H54 (cell line): ENCODE measurements at regions not wholly inside any gene's neighbourhood (a gene's known extent, or its start where the extent isn't known, plus 50 kb on each side); places are given as distances from the start of the nearest gene placed in this dataset.

Experiments
- DNase-seq: peaks from one replicate; pipeline ENCODE4 v3.0.0; 2011; ENCODE audit warnings: low spot score, mixed read lengths; ENCODE audit not compliant: insufficient read length
- FAIRE-seq: peaks from 3 replicates; lab custom pipeline; 2011; peaks lifted over from hg19 to GRCh38; lab: Jason Lieb, UNC
- POLR2A ChIP-seq: IDR thresholded peaks from 2 replicates; pipeline ENCODE4 v1.6.1; 2011; ENCODE audit warnings: low read depth, mild to moderate bottlenecking, low read length

DNA sequence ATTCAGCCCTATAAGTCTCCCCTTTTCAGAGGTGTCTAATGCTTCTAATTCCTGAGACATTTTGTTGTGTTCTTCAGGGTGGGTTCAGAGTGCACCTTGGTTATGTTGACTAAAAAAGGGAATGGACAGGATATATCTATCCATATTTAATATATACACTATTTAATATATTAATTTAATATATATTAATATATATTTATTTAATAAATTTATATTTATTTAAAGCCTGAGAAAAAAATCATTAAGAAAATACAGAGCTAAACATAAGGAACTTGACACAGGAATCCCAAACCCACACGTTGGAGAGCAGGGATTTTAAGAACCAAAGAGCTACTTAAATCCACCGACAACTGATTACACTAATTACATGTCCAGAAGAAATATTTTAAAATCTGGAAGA is 674.2 kb upstream of the KIRREL3 start:
- FAIRE-seq (no peak), DNase-seq (no peak)
- no peak for TF ChIP-seq POLR2A

GRCh38 chr11:127670374-127671119 is 670.0 kb upstream of the KIRREL3 start:
- FAIRE-seq: no peak
- DNase-seq: no peak
- no peak for TF ChIP-seq POLR2A

DNA sequence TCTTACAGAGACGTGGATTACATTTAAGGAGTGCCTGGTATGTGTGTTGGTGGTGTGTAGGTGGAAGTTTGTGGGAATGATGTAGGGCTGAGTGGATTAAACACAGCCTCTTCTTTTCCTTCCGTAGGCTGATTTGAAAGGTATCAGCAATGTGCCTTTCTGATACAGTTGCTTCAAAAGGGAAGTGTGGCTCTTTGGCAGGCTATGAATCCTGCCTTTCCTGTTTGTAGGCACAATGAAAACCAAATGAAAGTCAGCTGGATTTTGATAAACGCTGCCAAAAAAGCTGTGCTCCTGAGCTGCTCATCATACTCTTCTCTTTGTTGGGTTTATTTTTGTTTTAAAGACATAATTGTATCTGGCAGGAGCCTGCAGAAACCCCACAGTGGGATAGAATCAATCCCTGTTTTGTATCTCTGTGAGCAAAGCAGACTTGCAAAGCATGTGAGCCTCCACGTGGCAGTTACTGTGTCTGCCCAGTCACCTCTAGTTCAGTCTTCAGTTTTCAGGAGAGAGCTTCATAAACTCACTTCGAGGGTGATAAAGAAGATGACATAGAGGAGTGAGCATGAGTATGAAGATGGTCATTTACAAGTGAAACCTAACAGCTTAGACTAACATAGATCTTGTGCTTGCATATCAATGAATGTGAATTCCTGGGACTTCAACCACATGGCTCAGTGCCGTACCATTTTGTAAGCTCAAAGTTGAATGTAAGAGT is 655.7 kb upstream of the KIRREL3 start:
- FAIRE-seq (no peak), DNase-seq (no peak)
- no peak for TF ChIP-seq POLR2A

GRCh38 chr11:127653076-127653475 is 652.5 kb upstream of the KIRREL3 start:
- FAIRE-seq: no peak
- TF ChIP-seq POLR2A: no peak
- no peak for DNase-seq

DNA sequence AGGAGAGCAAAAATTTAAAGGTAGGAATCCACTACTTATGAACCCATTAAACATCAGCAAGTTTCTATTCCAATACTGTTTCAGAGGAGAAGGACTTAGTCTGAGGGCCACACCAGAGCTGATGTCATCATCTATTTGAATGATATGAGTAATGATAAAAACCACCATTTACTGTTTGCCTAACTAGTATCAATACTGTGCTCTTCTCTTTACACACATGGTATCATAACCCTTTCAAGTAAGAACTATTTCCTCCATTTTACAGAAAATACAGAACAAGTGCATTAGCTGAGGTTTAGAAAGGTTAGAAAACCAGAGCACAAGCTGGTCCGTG is 651.3 kb upstream of the KIRREL3 start:
- no peak for TF ChIP-seq POLR2A

DNA sequence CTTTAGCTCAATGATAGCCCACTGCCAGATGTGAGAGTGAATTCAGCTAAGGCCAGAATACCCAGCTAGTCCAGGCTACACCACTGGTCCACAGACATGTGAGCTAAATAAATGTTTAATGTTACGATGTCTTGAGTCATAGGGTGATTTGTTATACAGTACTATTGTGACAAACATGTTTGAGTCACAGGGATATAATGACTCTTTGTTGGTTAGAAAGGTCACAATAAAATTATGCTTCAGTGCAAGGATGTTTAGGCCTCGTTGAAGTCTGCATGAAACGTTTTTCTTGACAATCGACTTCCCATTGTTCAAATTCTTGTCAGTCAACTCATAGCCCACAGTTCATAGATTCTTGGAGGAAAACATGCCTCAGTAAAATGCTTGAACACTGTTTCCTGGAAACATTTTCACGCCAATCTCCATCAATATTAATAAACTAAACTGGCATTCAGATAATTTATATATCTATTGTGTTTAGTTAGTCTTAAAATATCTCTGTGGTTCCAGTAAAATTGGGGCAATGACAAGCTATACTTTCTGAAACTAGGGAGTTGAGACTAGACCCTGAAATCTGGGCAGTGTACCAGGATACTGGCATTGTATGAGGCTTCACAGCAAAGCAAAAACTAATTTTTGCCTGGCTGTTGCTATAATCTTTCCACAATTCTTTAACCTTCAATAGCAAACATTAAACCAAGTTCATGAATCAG is 650.8 kb upstream of the KIRREL3 start:
- peak; percentile 95 for FAIRE-seq
- peak; percentile 9 for DNase-seq
- TF ChIP-seq POLR2A: no peak

More for the DNA sequence above, 651.3 kb upstream of the KIRREL3 start:
- no peak for DNase-seq
- no peak for FAIRE-seq

- TF ChIP-seq POLR2A: no peak
- DNase-seq: no peak
- no peak for FAIRE-seq
These were observed 649.4 kb upstream of the KIRREL3 start for GRCh38 chr11:127649958-127650357.

DNA sequence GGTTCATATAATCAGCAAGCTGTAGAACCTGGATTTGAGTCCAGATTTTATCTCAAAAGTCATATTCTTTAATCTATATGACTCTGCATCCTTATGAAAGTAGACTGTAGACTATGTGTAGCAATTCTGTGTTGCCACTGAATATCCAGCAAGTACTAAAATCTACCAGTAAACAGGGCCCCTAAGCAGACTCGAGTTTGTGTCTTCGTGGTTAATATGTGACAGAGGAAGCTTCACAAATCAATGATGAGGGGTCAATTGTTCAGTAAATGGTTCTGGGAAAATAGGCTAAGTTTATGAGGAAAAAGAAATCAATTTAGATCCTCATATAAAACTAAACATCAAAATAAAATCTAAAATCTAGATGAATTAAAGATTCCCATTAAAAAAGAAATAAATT is 648.5 kb upstream of the KIRREL3 start:
- TF ChIP-seq POLR2A: no peak
- no peak for FAIRE-seq
- DNase-seq: no peak

- FAIRE-seq (no peak), DNase-seq (no peak)
- no peak for TF ChIP-seq POLR2A
These were observed 648.0 kb upstream of the KIRREL3 start for GRCh38 chr11:127648583-127648982.

DNA sequence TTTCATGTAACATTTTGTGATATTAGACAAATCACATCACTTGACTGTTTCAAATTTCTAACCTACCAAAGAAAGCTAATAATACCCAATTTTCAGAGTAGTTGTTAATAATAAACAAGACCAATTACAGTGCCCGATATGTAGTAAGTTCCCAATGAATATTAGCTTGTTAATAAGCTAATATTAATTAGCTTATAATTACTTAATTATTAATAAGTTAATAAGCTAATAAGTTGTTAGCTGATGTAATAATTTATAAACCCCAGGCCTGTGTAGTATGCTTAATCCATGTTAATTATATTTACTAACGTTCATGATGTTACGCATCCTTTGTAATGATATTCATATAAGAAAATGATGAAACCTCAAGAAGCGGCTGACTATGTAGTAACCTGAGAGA is 643.8 kb upstream of the KIRREL3 start:
- TF ChIP-seq POLR2A: no peak
- FAIRE-seq (no peak), DNase-seq (no peak)

DNA sequence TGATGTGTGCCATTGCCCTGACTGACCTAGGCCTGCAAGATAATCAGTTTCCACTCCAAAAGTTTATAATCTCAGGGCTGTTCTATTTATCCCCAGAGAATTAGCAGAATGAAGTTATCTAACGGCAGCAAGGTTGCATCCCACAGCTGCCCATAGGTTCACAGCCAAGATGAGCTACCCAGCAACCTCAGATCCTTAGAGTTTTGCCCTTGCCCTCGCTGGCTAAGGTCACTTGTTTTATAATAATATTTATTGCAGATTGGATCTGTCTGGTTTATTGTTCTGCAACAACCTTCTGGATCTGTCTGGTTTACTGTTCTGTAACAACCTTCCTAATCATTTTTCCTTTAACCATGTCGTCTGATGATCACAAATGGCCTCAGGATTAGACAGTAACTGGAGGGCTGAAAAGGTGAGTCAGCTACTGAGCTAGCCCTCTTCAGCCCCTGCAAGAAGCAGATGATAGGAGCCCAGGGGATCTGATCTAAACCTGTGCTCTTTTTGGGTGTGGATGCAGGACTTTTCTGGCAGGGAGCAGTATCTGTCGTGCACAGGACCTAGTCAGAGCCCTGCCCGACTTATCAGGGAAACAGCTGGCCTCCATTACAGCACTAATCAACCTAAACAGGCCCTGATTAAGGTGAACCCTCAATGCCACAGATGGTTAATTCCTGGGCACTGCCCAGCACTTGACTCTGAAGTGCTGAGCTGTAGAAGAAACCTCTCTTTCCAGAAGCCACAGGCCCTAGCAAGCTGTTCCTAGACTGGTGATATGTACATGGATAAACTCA is 642.9 kb upstream of the KIRREL3 start:
- DNase-seq (no peak), FAIRE-seq (no peak)
- no peak for TF ChIP-seq POLR2A

DNA sequence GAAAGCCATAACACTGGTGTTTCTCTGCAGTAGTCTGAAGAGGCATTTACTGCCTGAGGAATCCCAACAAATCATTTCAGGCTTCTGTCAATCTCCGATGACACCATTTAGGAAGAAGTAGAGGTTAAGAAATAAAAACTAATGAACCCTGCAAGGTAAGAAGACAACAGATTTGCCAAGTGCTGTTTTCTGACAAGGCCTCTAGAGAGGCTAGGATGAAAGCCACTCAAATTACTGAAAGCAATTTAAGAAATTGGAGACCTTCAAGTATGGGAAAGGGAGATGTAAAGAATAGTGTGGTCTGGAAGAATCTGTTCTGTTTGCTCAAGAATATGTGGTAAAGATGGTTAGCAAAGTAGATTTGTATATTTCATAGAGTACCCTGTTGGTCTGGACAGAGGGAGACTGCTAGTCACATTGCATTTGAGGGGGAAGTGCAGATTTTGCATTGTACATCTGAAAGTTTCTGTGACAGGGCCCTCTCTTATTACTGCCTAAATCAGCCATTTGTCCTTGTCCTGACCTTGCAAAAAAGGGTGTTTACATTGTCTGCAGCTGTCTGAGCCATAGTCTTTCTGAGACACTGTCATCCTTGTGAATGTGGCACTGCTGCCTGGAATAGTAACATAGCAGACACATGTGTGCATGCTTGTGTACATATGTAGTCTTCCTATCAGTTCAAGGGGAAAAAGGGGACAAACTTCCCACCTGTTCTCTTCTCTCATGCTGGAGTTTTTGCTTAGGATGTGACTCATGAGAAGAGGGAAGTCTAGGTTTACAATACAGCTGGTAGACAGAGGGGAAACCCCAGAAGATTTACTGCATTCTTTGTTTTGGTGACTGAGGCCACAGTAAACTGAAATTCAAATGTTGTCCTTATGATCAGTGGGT is 640.2 kb upstream of the KIRREL3 start:
- TF ChIP-seq POLR2A: no peak
- no peak for DNase-seq
- no peak for FAIRE-seq

- no peak for TF ChIP-seq POLR2A
- DNase-seq (no peak), FAIRE-seq (no peak)
These were observed 639.3 kb upstream of the KIRREL3 start for GRCh38 chr11:127639916-127640315.
